Posterior cingulate gyrus (tissue), 11 donors: ENCODE measurements at regions not wholly inside any gene's neighbourhood (a gene's known extent, or its start where the extent isn't known, plus 50 kb on each side); places are given as distances from the start of the nearest gene placed in this dataset.
"Not testable (repeated sequence)": the region's sequence is repeated elsewhere in the genome, so short reads cannot be mapped to it uniquely, and the experiment has no call there.

Experiments
- DNase-seq, 10 donors: peaks; one replicate each; pipeline versions ENCODE4 v3.0.0 to v3.0.0-alpha.2; 2020 to 2021; ENCODE audit warnings: mixed read lengths in 3 of 10
- intact Hi-C: fragments of 100-400 bp; cut with DNase I; formaldehyde crosslinking; loops from one replicate; pipeline ENCODE4 v1.15.1; 2023

- intact Hi-C loops, result not testable (repeated sequence)
- peak in 2 of 10 donors; percentile 53 to 68 for DNase-seq
These were observed 58.8 kb upstream of the ANKRD30BL start for GRCh38 chr2:132220589-132220988.

GRCh38 chr2:132221886-132222285, 60.1 kb upstream of the ANKRD30BL start:
- DNase-seq, result peak in 1 of 10 donors; percentile 28
- intact Hi-C loops, result not testable (repeated sequence)

- peak in 2 of 10 donors; percentile 70 to 77 for DNase-seq
- intact Hi-C loops, result no loop called here
These were observed 90.6 kb upstream of the ANKRD30BL start for GRCh38 chr2:132252191-132252893.

- peak in 1 of 10 donors; percentile 52 for DNase-seq
- intact Hi-C loops, result no loop called here
These were observed 91.1 kb upstream of the ANKRD30BL start for GRCh38 chr2:132252894-132253264.

GRCh38 chr2:132253496-132254305, 91.9 kb upstream of the ANKRD30BL start:
- intact Hi-C loops, result no loop called here
- DNase-seq, result peak in 2 of 10 donors; percentile 75 to 82

- DNase-seq, result peak in 2 of 10 donors; percentile 42 to 67
These were observed 92.7 kb upstream of the ANKRD30BL start for GRCh38 chr2:132254306-132254919.

GRCh38 chr2:132255714-132256113, 94.0 kb upstream of the ANKRD30BL start:
- intact Hi-C loops, result no loop called here
- peak in 2 of 10 donors; percentile 35 for DNase-seq

More at GRCh38 chr2:132254306-132254919, 92.7 kb upstream of the ANKRD30BL start:
- intact Hi-C loops, result not testable (repeated sequence)

GRCh38 chr2:132256251-132256902, 94.6 kb upstream of the ANKRD30BL start:
- intact Hi-C loops, result no loop called here
- DNase-seq, result peak in 3 of 10 donors; percentile 59 to 84 (median 70)

GRCh38 chr2:132256903-132257300, 95.2 kb upstream of the ANKRD30BL start:
- intact Hi-C loops, DNase-seq: not testable (repeated sequence)

- peak in 5 of 10 donors; percentile 23 to 91 (median 80) for DNase-seq
- intact Hi-C loops, result not testable (repeated sequence)
These were observed 95.8 kb upstream of the ANKRD30BL start for GRCh38 chr2:132257301-132258171.

- DNase-seq, intact Hi-C loops: not testable (repeated sequence)
These were observed 97.5 kb upstream of the ANKRD30BL start for GRCh38 chr2:132259276-132259675.

- intact Hi-C loops, result not testable (repeated sequence)
- peak in 1 of 10 donors; percentile 53 for DNase-seq
These were observed 103.8 kb upstream of the ANKRD30BL start for GRCh38 chr2:132265595-132265994.

- intact Hi-C loops, result no loop called here
- no peak for DNase-seq
These were observed 105.3 kb upstream of the ANKRD30BL start for GRCh38 chr2:132267105-132267497.

- DNase-seq, result peak in 1 of 10 donors; percentile 89
- intact Hi-C loops, result not testable (repeated sequence)
These were observed 105.9 kb upstream of the ANKRD30BL start for GRCh38 chr2:132267498-132268283.

- peak in 4 of 10 donors; percentile 21 to 41 (median 31) for DNase-seq
- intact Hi-C loops, result not testable (repeated sequence)
These were observed 106.7 kb upstream of the ANKRD30BL start for GRCh38 chr2:132268284-132268976.

- no peak for DNase-seq
- intact Hi-C loops, result no loop called here
These were observed 107.3 kb upstream of the ANKRD30BL start for GRCh38 chr2:132268977-132269523.

GRCh38 chr2:132270255-132270654, 108.5 kb upstream of the ANKRD30BL start:
- DNase-seq, result no peak
- intact Hi-C loops, result no loop called here
